Mesendoderm (in vitro differentiated cells): ENCODE measurements at regions not wholly inside any gene's neighbourhood (a gene's known extent, or its start where the extent isn't known, plus 50 kb on each side); places are given as distances from the start of the nearest gene placed in this dataset.

ENCODE experiments used
- DNase-seq: peaks from one replicate; pipeline ENCODE4 v3.0.0; 2013
- H2AK5ac ChIP-seq: 2 replicates; pipeline ENCODE4 v1.6.1; 2013; ENCODE audit warnings: low read length, inconsistent platforms
- H2BK120ac ChIP-seq: 2 replicates; pipeline ENCODE4 v1.6.1; 2013; ENCODE audit warnings: low read depth, mild to moderate bottlenecking, low read length, moderate library complexity, mixed read lengths
- H2BK15ac ChIP-seq: replicated peaks from 2 replicates; pipeline ENCODE4 v1.6.1; 2013; ENCODE audit warnings: low read depth, mild to moderate bottlenecking, moderate library complexity
- H2BK5ac ChIP-seq: 2 replicates; pipeline ENCODE4 v1.6.1; 2013; ENCODE audit warnings: low read length, inconsistent platforms
- H3K18ac ChIP-seq: 2 replicates; pipeline ENCODE4 v1.6.1; 2013; ENCODE audit warnings: mild to moderate bottlenecking, low read length, mixed read lengths
- H3K23ac ChIP-seq: one replicate; pipeline ENCODE4 v1.6.1; 2013; ENCODE audit warnings: low read length
- H3K27ac ChIP-seq: 2 replicates; pipeline ENCODE4 v1.5.1; 2013; ENCODE audit warnings: low read depth, mild to moderate bottlenecking, inconsistent platforms, low read length, moderate library complexity
- H3K27me3 ChIP-seq: 2 replicates; pipeline ENCODE4 v1.6.1; 2013; ENCODE audit warnings: low read length, control low read depth, mild to moderate bottlenecking, inconsistent platforms; ENCODE audit not compliant: insufficient read depth, poor library complexity
- H3K36me3 ChIP-seq: 2 replicates; pipeline ENCODE4 v1.6.1; 2013; ENCODE audit warnings: low read length, inconsistent platforms; ENCODE audit not compliant: control insufficient read depth, insufficient read depth
- H3K4ac ChIP-seq: one replicate; pipeline ENCODE4 v1.6.1; 2013; ENCODE audit warnings: low read depth, mild to moderate bottlenecking, low read length, moderate library complexity
- H3K4me1 ChIP-seq: 2 replicates; pipeline ENCODE4 v1.6.1; 2013; ENCODE audit warnings: low read depth, low read length, inconsistent platforms; ENCODE audit not compliant: control insufficient read depth
- H3K4me2 ChIP-seq: 2 replicates; pipeline ENCODE4 v1.6.1; 2013; ENCODE audit warnings: low read length
- H3K4me3 ChIP-seq: 2 replicates; pipeline ENCODE4 v1.5.1; 2013; ENCODE audit warnings: mild to moderate bottlenecking, low read length
- H3K56ac ChIP-seq: one replicate; pipeline ENCODE4 v1.6.1; 2013; ENCODE audit warnings: low read length
- H3K79me1 ChIP-seq: 2 replicates; pipeline ENCODE4 v1.6.1; 2013; ENCODE audit warnings: low read length, inconsistent platforms
- H3K79me2 ChIP-seq: 2 replicates; pipeline ENCODE4 v1.6.1; 2013; ENCODE audit warnings: mild to moderate bottlenecking, low read length; ENCODE audit not compliant: control insufficient read depth, insufficient read depth
- H3K9ac ChIP-seq: 2 replicates; pipeline ENCODE4 v1.6.1; 2013; ENCODE audit warnings: low read length, inconsistent platforms
- H4K5ac ChIP-seq: one replicate; pipeline ENCODE4 v1.6.1; 2013; ENCODE audit warnings: low read length
- H4K8ac ChIP-seq: one replicate; pipeline ENCODE4 v1.6.1; 2013; ENCODE audit warnings: low read depth, mild to moderate bottlenecking, control low read depth, low read length, moderate library complexity
- whole genome bisulfite sequencing: extraction: QIAGEN DNeasy Blood & Tissue Kit; methylation state at CpG from one replicate; pipeline ENCODE4 v1.1.7; 2013; ENCODE audit warnings: low lambda C conversion rate, missing lambda C conversion rate; ENCODE audit not compliant: insufficient coverage; ENCODE audit errors: extremely low coverage; 5-methylcytosine and 5-hydroxymethylcytosine counted together

GRCh38 chr9:16132513-16132912 lies 579.7 kb downstream of the CCDC171 start:
- Histone ChIP-seq H3K79me2 (no peaks in the 10 kb centered on the region), H3K9ac (no peak overlapping the region), H3K27ac (no peak overlapping the region), H3K23ac (no peak overlapping the region), H3K56ac (no peak overlapping the region), H2BK120ac (no peak overlapping the region), H3K4me2 (no peak overlapping the region), H3K4ac (no peak overlapping the region), H3K36me3 (no peaks in the 10 kb centered on the region), H3K18ac (no peak overlapping the region), H4K5ac (no peak overlapping the region), H4K8ac (no peak overlapping the region), H3K4me1 (no peaks in the 10 kb centered on the region), H3K4me3 (no peak overlapping the region), H3K27me3 (no peaks in the 10 kb centered on the region), H2BK5ac (no peak overlapping the region), H3K79me1 (no peaks in the 10 kb centered on the region), H2AK5ac (no peak overlapping the region), H2BK15ac (no peak overlapping the region)
- DNase-seq: no peak
- no CpG with 5 or more reads among the region's 6 CpGs for WGBS

- Histone ChIP-seq H2BK15ac (no peak overlapping the region), H3K27ac (no peak overlapping the region), H3K4me3 (no peak overlapping the region), H3K56ac (no peak overlapping the region), H3K18ac (no peak overlapping the region), H3K79me1 (no peaks in the 10 kb centered on the region), H3K27me3 (no peaks in the 10 kb centered on the region), H2BK120ac (no peak overlapping the region), H2BK5ac (no peak overlapping the region), H3K4me1 (no peaks in the 10 kb centered on the region), H4K8ac (no peak overlapping the region), H3K4ac (no peak overlapping the region), H3K79me2 (no peaks in the 10 kb centered on the region), H4K5ac (no peak overlapping the region), H3K4me2 (no peak overlapping the region), H3K23ac (no peak overlapping the region), H3K36me3 (no peaks in the 10 kb centered on the region), H3K9ac (no peak overlapping the region), H2AK5ac (no peak overlapping the region)
- no peak for DNase-seq
These were observed 580.2 kb downstream of the CCDC171 start for GRCh38 chr9:16133032-16133431.

GRCh38 chr9:16133556-16134227 lies 580.8 kb downstream of the CCDC171 start:
- H3K56ac ChIP-seq: no peak overlapping the region
- H3K4ac ChIP-seq: no peak overlapping the region
- no peak overlapping the region for H3K4me2 ChIP-seq
- H3K4me1 ChIP-seq: no peaks in the 10 kb centered on the region
- H3K36me3 ChIP-seq: no peaks in the 10 kb centered on the region
- no peak overlapping the region for H2BK15ac ChIP-seq
- H4K5ac ChIP-seq: no peak overlapping the region
- no peaks in the 10 kb centered on the region for H3K27me3 ChIP-seq
- DNase-seq: peak; percentile 93
- H2AK5ac ChIP-seq: no peak overlapping the region
- no peak overlapping the region for H3K4me3 ChIP-seq
- H2BK5ac ChIP-seq: no peak overlapping the region
- H3K79me1 ChIP-seq: no peaks in the 10 kb centered on the region
- no peak overlapping the region for H3K23ac ChIP-seq
- no peaks in the 10 kb centered on the region for H3K79me2 ChIP-seq
- no peak overlapping the region for H2BK120ac ChIP-seq
- WGBS: no CpG with 5 or more reads among the region's 19 CpGs
- no peak overlapping the region for H3K18ac ChIP-seq
- H3K9ac ChIP-seq: no peak overlapping the region
- no peak overlapping the region for H4K8ac ChIP-seq
- H3K27ac ChIP-seq: no peak overlapping the region

GRCh38 chr9:16134351-16134750 lies 581.5 kb downstream of the CCDC171 start:
- H2BK5ac ChIP-seq: no peak overlapping the region
- no peaks in the 10 kb centered on the region for H3K79me1 ChIP-seq
- no peak overlapping the region for H3K9ac ChIP-seq
- H3K27me3 ChIP-seq: no peaks in the 10 kb centered on the region
- no peak overlapping the region for H4K8ac ChIP-seq
- no peak overlapping the region for H3K27ac ChIP-seq
- H3K56ac ChIP-seq: no peak overlapping the region
- no peaks in the 10 kb centered on the region for H3K36me3 ChIP-seq
- H3K4me1 ChIP-seq: no peaks in the 10 kb centered on the region
- H3K4me3 ChIP-seq: no peak overlapping the region
- no peak overlapping the region for H4K5ac ChIP-seq
- no peaks in the 10 kb centered on the region for H3K79me2 ChIP-seq
- DNase-seq: no peak
- H2BK15ac ChIP-seq: no peak overlapping the region
- H3K18ac ChIP-seq: no peak overlapping the region
- H2AK5ac ChIP-seq: no peak overlapping the region
- H3K4ac ChIP-seq: no peak overlapping the region
- H3K23ac ChIP-seq: no peak overlapping the region
- WGBS: no CpG with 5 or more reads among the region's 4 CpGs
- H2BK120ac ChIP-seq: no peak overlapping the region
- H3K4me2 ChIP-seq: no peak overlapping the region

GRCh38 chr9:16135968-16136367 lies 583.1 kb downstream of the CCDC171 start:
- H2BK5ac ChIP-seq: no peak overlapping the region
- H3K4ac ChIP-seq: no peak overlapping the region
- no peak overlapping the region for H3K27ac ChIP-seq
- H3K56ac ChIP-seq: no peak overlapping the region
- no peak overlapping the region for H3K4me3 ChIP-seq
- no CpG with 5 or more reads among the region's 1 CpG for WGBS
- no peak overlapping the region for H3K23ac ChIP-seq
- no peak overlapping the region for H2BK120ac ChIP-seq
- no peaks in the 10 kb centered on the region for H3K27me3 ChIP-seq
- H2BK15ac ChIP-seq: no peak overlapping the region
- H3K79me1 ChIP-seq: no peaks in the 10 kb centered on the region
- no peaks in the 10 kb centered on the region for H3K4me1 ChIP-seq
- no peak overlapping the region for H4K5ac ChIP-seq
- no peaks in the 10 kb centered on the region for H3K36me3 ChIP-seq
- H4K8ac ChIP-seq: no peak overlapping the region
- H3K9ac ChIP-seq: no peak overlapping the region
- H2AK5ac ChIP-seq: no peak overlapping the region
- no peak for DNase-seq
- no peaks in the 10 kb centered on the region for H3K79me2 ChIP-seq
- no peak overlapping the region for H3K18ac ChIP-seq
- H3K4me2 ChIP-seq: no peak overlapping the region

GRCh38 chr9:16136451-16136850 lies 583.6 kb downstream of the CCDC171 start:
- H3K4me2 ChIP-seq: no peak overlapping the region
- H3K4ac ChIP-seq: no peak overlapping the region
- no CpG with 5 or more reads among the region's 10 CpGs for WGBS
- no peak overlapping the region for H3K4me3 ChIP-seq
- no peak overlapping the region for H3K56ac ChIP-seq
- no peak overlapping the region for H4K8ac ChIP-seq
- no peak overlapping the region for H3K18ac ChIP-seq
- H2AK5ac ChIP-seq: no peak overlapping the region
- H2BK15ac ChIP-seq: no peak overlapping the region
- no peaks in the 10 kb centered on the region for H3K79me2 ChIP-seq
- H4K5ac ChIP-seq: no peak overlapping the region
- H3K27ac ChIP-seq: no peak overlapping the region
- no peak overlapping the region for H2BK120ac ChIP-seq
- H3K79me1 ChIP-seq: no peaks in the 10 kb centered on the region
- H3K27me3 ChIP-seq: no peaks in the 10 kb centered on the region
- H3K9ac ChIP-seq: no peak overlapping the region
- H2BK5ac ChIP-seq: no peak overlapping the region
- DNase-seq: no peak
- no peak overlapping the region for H3K23ac ChIP-seq
- H3K36me3 ChIP-seq: no peaks in the 10 kb centered on the region
- H3K4me1 ChIP-seq: no peaks in the 10 kb centered on the region
